Stimulated activated CD4-positive, alpha-beta T cell treated with anti-CD3 and anti-CD28 coated beads, Interleukin-4, amount 100 ng/mL, for 48 hours (primary cell): ENCODE measurements at regions not wholly inside any gene's neighbourhood (a gene's known extent, or its start where the extent isn't known, plus 50 kb on each side); places are given as distances from the start of the nearest gene placed in this dataset.
"Not testable (repeated sequence)": the region's sequence is repeated elsewhere in the genome, so short reads cannot be mapped to it uniquely, and the experiment has no call there.

Experiments used
- DNase-seq, 2 donors: peaks; one replicate each; pipeline ENCODE4 v3.0.0-alpha.2; 2020; ENCODE audit warnings: low read depth in 2 of 2

DNA sequence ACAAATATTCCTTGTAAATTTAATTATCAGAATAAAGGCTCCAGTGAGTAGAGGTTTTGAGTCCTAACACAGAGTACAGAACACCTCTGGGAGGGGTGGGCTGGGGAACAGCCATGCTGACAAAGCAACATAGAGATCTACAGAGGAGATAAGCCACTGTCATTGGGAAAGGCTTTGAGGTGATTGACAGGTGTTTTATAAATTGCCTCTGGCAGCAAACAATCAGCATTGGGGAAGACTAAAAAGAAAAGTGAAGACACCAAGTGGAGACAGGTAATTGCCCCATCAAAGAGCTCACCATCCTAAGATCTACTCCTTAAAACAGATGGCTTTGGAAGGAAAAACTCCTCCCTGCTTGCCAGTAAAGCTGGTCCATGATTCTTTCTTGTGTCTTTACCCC lies 189.7 kb upstream of the TLE4 start:
- DNase-seq, result no peak

- no peak for DNase-seq
Observed at GRCh38 chr9:79382458-79382857, 189.3 kb upstream of the TLE4 start.

DNA sequence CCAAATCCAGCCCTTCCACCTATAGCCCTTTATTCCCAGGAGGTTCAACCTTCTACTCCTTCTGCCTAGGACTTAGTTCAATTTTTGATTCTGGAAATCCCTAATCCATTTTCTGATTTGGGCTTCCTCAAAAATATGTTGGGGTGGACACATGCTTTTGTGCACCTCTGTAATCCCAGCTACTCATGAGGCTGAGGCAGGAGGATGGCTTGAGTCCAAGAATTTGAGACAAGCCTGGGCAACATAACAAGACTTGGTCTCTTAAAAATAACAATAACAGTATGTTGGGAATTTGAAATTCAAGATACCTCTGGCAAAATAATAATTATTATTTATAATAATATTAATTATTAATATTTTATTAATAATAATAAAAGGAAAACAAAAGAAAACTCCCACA lies 188.7 kb upstream of the TLE4 start:
- DNase-seq, result no peak

GRCh38 chr9:79384091-79384490 lies 187.7 kb upstream of the TLE4 start:
- no peak for DNase-seq

DNA sequence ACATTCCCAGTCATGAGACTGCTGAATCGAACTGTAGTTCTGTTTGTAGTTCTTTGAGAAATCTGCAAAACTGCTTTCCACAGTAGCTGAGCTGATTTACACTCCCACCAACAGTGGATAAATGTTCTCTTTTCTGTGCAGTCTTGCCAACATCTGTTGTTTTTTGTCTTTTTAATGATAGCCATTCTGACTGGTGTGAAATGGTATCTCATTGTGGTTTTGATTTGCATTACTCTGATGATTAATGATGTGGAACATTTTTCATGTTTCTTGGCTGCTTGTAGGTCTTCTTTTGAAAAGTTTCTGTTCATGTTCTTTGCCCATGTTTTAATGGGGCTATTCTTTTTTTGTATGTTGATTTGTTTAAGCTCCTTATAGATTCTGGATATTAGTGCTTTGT lies 187.3 kb upstream of the TLE4 start:
- no peak for DNase-seq

- DNase-seq, result no peak
Observed at GRCh38 chr9:79387101-79387835, 184.5 kb upstream of the TLE4 start.

DNA sequence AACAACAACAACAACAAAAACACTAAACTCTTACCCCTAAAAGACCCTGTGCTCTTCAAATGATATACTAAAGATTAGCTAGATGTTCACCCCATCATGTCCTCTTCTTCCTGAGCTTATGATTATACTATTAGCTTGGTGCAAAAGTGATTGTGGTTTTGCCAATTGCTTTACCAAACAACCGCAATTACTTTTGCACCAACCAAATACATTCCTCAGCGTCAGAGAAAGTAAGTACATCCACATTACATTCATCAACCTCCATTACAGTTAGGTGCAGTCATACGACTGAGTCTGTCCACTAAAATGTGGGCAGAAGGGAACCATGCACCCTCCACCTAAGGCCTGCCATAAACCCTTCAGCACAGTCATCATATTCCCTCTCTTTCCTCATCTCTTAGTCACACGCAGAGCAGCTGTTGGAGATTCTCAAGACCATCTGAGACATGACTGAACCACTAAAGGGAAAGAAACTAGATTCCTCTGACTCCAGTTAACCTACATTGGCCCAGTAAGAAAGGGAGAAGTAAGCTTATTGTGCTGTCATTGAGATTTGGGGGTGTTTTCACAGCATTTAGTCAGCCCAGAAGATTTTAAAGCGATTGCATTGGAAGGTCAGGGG lies 181.6 kb upstream of the TLE4 start:
- DNase-seq, result no peak

GRCh38 chr9:79390781-79391770 lies 180.7 kb upstream of the TLE4 start:
- DNase-seq, result no peak

GRCh38 chr9:79395228-79395627 lies 176.5 kb upstream of the TLE4 start:
- no peak for DNase-seq

GRCh38 chr9:79395755-79396154 lies 176.0 kb upstream of the TLE4 start:
- no peak for DNase-seq

- DNase-seq, result no peak
Observed at GRCh38 chr9:79396168-79396567, 175.6 kb upstream of the TLE4 start.

- DNase-seq, result no peak
Observed at GRCh38 chr9:79403495-79403894, 168.3 kb upstream of the TLE4 start.

DNA sequence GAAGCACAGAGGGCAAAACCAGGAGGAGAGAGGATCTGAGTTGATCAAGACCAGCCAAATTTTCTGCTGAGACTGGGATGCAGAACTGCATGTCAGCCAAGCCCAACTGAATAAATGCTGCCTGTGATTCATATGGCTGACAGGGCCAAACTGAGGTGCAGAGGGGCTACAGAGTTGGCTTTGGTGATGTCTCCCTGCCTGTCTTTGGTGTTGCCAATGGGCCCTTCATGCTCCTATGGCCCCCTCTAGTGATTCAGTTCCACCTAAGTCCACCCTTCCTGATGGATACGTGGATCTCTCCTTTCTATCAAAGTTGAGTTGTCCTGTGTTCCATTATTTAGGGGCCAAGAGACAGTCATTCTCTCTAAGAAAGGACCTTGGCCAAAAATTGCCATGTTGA lies 163.6 kb upstream of the TLE4 start:
- no peak for DNase-seq

DNA sequence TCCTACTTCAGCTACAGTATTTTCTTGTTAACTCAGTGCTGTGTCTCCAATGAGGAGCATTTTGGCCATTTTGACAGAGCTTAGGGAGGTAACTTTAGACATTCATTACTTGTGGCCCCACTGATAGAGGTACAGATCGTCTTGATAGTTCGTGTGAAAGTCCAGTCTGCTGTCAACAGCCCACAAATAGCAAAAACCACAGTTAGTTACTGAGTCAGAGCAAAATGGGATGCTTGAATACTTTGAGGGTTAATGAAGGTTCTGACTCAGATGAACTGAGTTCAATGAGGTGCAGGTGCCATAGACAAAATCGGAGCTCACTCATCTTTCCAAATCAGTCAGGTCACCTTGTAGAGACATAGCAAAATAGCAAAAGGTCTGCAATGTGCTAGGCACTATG lies 163.1 kb upstream of the TLE4 start:
- no peak for DNase-seq

- no peak for DNase-seq
Observed at GRCh38 chr9:79409182-79409823, 162.5 kb upstream of the TLE4 start.

DNA sequence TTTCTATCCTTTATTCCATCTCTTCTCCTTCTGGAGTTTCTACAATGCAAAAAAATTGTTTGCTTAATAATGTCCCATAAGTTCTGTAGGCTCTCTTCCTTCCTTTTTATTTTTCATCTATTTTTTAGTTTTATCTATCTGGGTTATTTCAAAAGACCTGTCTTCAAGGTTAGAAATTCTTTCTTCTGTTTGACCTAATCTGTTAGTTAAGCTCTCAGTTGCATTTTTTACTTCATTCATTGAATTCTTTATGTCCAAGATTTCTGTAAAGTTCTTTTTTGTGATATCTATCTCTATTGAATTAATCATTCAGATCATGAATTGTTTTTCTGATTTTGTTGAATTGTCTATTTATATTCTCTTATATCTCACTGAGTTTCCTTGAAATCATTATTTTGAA lies 145.9 kb upstream of the TLE4 start:
- no peak for DNase-seq

DNA sequence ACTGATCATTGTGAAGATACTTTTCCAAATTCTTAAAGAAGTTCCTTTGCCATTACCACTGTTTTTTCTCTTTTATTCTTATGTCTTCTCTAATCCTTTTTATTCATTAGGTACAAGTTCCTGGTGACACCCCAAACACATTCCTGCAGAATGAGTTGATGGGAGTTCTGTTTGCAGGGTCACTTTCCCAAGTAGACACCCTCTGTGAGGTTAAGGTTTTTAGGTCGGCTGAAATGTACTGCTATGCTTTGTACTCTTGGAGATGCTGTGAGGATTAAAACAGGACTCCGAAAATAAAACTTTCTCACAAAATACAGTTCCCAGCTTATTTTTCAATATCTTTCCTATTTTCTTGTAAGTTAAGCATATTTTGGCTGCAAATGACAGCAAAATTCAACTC lies 143.3 kb upstream of the TLE4 start:
- DNase-seq, result no peak

DNA sequence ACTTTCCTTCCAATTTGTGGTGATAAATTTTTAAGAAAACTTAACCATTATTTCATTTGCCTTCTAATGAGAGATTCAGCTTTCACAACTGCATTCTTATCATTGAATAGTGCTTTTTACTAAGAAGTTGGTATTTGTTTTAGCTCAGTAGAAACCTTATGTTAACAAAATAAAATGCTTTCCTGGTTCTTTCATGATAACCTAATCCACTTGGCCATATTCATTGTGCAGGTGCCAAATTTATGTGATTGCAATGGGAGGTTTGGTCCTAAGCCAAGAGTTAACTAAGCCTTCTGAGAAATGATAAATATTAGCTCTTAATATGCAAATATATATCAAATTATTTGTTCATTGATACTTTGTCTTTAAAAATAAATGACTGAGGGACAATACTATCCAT lies 141.1 kb upstream of the TLE4 start:
- no peak for DNase-seq

- no peak for DNase-seq
Observed at GRCh38 chr9:79431019-79431679, 140.6 kb upstream of the TLE4 start.

DNA sequence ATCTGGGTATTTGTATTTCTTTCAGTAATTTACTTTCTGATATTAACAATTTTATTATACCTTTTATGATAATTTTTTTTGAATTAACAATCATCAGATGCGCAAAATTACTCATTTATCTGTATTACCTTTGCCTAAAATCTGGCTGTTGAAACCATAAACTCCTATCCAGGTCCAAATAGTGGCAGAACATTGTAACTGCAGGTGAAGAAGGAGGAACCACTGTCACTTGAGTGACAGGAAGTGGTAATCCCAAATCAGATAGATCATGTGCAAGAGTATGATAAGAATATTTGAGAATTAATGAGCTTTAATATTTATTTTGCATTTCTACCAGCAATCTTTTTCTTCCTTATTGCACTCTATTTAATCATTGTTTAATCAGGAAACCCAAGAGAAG lies 139.3 kb upstream of the TLE4 start:
- no peak for DNase-seq

- DNase-seq, result no peak
Observed at GRCh38 chr9:79433703-79434102, 138.1 kb upstream of the TLE4 start.

DNA sequence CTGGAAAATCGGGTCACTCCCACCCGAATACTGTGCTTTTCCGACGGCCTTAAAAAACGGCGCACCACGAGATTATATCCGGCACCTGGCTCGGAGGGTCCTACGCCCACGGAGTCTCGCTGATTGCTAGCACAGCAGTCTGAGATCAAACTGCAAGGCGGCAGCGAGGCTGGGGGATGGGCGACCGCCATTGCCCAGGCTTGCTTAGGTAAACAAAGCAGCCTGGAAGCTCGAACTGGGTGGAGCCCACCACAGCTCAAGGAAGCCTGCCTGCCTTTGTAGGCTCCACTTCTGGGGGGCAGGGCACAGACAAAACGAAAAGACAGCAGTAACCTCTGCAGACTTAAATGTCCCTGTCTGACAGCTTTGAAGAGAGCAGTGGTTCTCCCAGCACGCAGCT lies 132.5 kb upstream of the TLE4 start:
- DNase-seq, result not testable (repeated sequence)
